NT2/D1 (cell line): ENCODE measurements at regions not wholly inside any gene's neighbourhood (a gene's known extent, or its start where the extent isn't known, plus 50 kb on each side); places are given as distances from the start of the nearest gene placed in this dataset.

Source experiments
- SUZ12 ChIP-seq: IDR thresholded peaks from 2 replicates; pipeline ENCODE4 v1.6.1; 2011; ENCODE audit not compliant: insufficient read length, insufficient read depth; ENCODE audit errors: extremely low read depth
- ZNF274 ChIP-seq: IDR thresholded peaks from 2 replicates; pipeline ENCODE4 v1.6.1; 2011; ENCODE audit warnings: mild to moderate bottlenecking, low read depth, low read length

DNA sequence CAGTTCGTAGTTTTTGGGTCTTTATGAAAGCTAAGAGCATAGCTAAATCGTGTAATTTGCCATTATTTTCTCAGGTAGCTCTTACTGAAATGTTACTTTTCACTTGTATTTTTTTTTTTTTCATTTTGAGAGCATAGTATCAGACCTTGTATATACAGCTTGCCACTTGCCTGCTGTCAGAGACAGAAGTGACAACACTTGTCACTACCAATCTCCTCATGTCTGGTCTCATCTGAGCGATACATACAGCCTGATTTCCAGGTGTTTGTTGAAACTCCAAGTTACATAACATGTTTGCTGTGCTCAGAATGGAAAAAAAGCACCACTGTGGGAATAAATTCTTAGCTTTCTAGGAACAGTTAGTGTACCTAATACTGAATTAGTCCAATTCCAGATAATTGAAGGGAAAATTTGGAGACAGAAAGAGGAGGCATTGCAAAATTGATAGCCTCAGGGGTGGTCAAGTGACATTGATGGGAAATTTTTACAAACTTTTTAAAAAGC, 621.4 kb upstream of the PKN2 start:
- TF ChIP-seq SUZ12 (no peak), ZNF274 (no peak)
